ENCODE measurements at regions not wholly inside any gene's neighbourhood (a gene's known extent, or its start where the extent isn't known, plus 50 kb on each side); places are given as distances from the start of the nearest gene placed in this dataset.

- H3K4me1 ChIP-seq (ENCODE audit: control insufficient read depth in 2 of 2, insufficient read depth in 2 of 2, low read length in 2 of 2) = no peaks in the 10 kb centered on the region
- no peaks in the 10 kb centered on the region for H3K36me3 ChIP-seq (replicated peaks in 1 of 2; ENCODE audit: control extremely low read depth in 1 of 2, control insufficient read depth in 1 of 2, extremely low read depth in 1 of 2, insufficient read depth in 2 of 2, low read length in 1 of 2)
- ChIA-PET CTCF (no interaction called here), POLR2A (no interaction called here)
- no peaks in the 10 kb centered on the region for H3K27me3 ChIP-seq (replicated peaks in 1 of 4; ENCODE audit: control extremely low read depth in 1 of 4, control insufficient read depth in 3 of 4, insufficient read depth in 4 of 4, low read length in 3 of 4)
- no peak for ATAC-seq (ENCODE audit: low read depth)
- intact Hi-C loops (cut with micrococcal nuclease) = no loop called here
- Mint-ChIP-seq H3K4me1 (no peaks in the 10 kb centered on the region), H3K27me3 (no peaks in the 10 kb centered on the region), H3K4me3 (no peak overlapping the region), H3K9me3 (ENCODE audit: insufficient read depth) (no peaks in the 10 kb centered on the region), H3K27ac (no peak overlapping the region)
- H4K20me1 ChIP-seq (ENCODE audit: control insufficient read depth, insufficient read depth, low read length, poor library complexity, severe bottlenecking) = no peaks in the 10 kb centered on the region
- WGBS (ENCODE audit: insufficient coverage) = 67% methylated on average over 1 of the region's 2 CpGs
- H2AFZ ChIP-seq (ENCODE audit: insufficient read depth, low read depth, low read length, poor library complexity, severe bottlenecking) = no peak overlapping the region
- no peak for DNase-seq
- no peak overlapping the region for H3K27ac ChIP-seq (ENCODE audit: low read length in 2 of 2)
- TF ChIP-seq CTCF (IDR thresholded peaks at IDR 0.05) (no peak), EZH2 (IDR thresholded peaks at IDR 0.05; ENCODE audit: borderline replicate concordance, insufficient read depth, low read depth, low read length, poor library complexity, severe bottlenecking) (no peak)
- no peak overlapping the region for H3K4me3 ChIP-seq (ENCODE audit: control extremely low read depth in 1 of 5, extremely low read depth in 1 of 5, insufficient read depth in 1 of 5, low read depth in 2 of 5, low read length in 4 of 5)
- H3K9me3 ChIP-seq (ENCODE audit: control extremely low read depth in 1 of 3, control insufficient read depth in 2 of 3, insufficient read depth in 1 of 3, low read length in 2 of 3) = no peaks in the 10 kb centered on the region
- no peaks in the 10 kb centered on the region for H3K79me2 ChIP-seq (ENCODE audit: control insufficient read depth, insufficient read depth, low read length)
- no peak overlapping the region for H3K4me2 ChIP-seq (replicated peaks; ENCODE audit: low read depth, low read length, poor library complexity, severe bottlenecking)
- H3K9ac ChIP-seq (ENCODE audit: low read length) = no peak overlapping the region
Measured at GRCh38 chr3:171528102-171528501, 67.9 kb upstream of the TNIK start.

GRCh38 chr3:171526869-171527268, 66.7 kb upstream of the TNIK start:
- POLR2A ChIA-PET = no interaction called here
- no peaks in the 10 kb centered on the region for H3K27me3 ChIP-seq (replicated peaks in 1 of 4; ENCODE audit: control extremely low read depth in 1 of 4, control insufficient read depth in 3 of 4, insufficient read depth in 4 of 4, low read length in 3 of 4)
- no peaks in the 10 kb centered on the region for H3K79me2 ChIP-seq (ENCODE audit: control insufficient read depth, insufficient read depth, low read length)
- H3K36me3 ChIP-seq (replicated peaks in 1 of 2; ENCODE audit: control extremely low read depth in 1 of 2, control insufficient read depth in 1 of 2, extremely low read depth in 1 of 2, insufficient read depth in 2 of 2, low read length in 1 of 2) = no peaks in the 10 kb centered on the region
- H3K27ac ChIP-seq (ENCODE audit: low read length in 2 of 2) = no peak overlapping the region
- TF ChIP-seq CTCF (IDR thresholded peaks at IDR 0.05) (no peak), EZH2 (IDR thresholded peaks at IDR 0.05; ENCODE audit: borderline replicate concordance, insufficient read depth, low read depth, low read length, poor library complexity, severe bottlenecking) (no peak)
- H3K4me1 ChIP-seq (ENCODE audit: control insufficient read depth in 2 of 2, insufficient read depth in 2 of 2, low read length in 2 of 2) = no peaks in the 10 kb centered on the region
- no peaks in the 10 kb centered on the region for H3K4me1 Mint-ChIP-seq
- H2AFZ ChIP-seq (ENCODE audit: insufficient read depth, low read depth, low read length, poor library complexity, severe bottlenecking) = no peak overlapping the region
- no peaks in the 10 kb centered on the region for H3K9me3 ChIP-seq (ENCODE audit: control extremely low read depth in 1 of 3, control insufficient read depth in 2 of 3, insufficient read depth in 1 of 3, low read length in 2 of 3)
- no peak overlapping the region for H3K9ac ChIP-seq (ENCODE audit: low read length)
- H4K20me1 ChIP-seq (ENCODE audit: control insufficient read depth, insufficient read depth, low read length, poor library complexity, severe bottlenecking) = no peaks in the 10 kb centered on the region
- CTCF ChIA-PET = interaction anchor here (0.9 kb wide), 1 partner anchor 12 kb away, joined by 3 read pairs; no protein-coding TSS in a partner anchor
- no peaks in the 10 kb centered on the region for H3K27me3 Mint-ChIP-seq
- ATAC-seq (ENCODE audit: low read depth) (no peak), DNase-seq (no peak)
- no CpG with 5 or more reads among the region's 1 CpG for WGBS (ENCODE audit: insufficient coverage)
- no peak overlapping the region for H3K4me3 Mint-ChIP-seq
- intact Hi-C loops (cut with micrococcal nuclease) = no loop called here
- no peak overlapping the region for H3K27ac Mint-ChIP-seq
- H3K4me2 ChIP-seq (replicated peaks; ENCODE audit: low read depth, low read length, poor library complexity, severe bottlenecking) = no peak overlapping the region
- no peaks in the 10 kb centered on the region for H3K9me3 Mint-ChIP-seq (ENCODE audit: insufficient read depth)
- H3K4me3 ChIP-seq (ENCODE audit: control extremely low read depth in 1 of 5, extremely low read depth in 1 of 5, insufficient read depth in 1 of 5, low read depth in 2 of 5, low read length in 4 of 5) = no peak overlapping the region
